ENCODE measurements at regions not wholly inside any gene's neighbourhood (a gene's known extent, or its start where the extent isn't known, plus 50 kb on each side); places are given as distances from the start of the nearest gene placed in this dataset.

- no peak for TF ChIP-seq ZBTB25 (CRISPR knock-in tag; IDR thresholded peaks at IDR 0.05)
These were observed 792.2 kb downstream of the SLC4A3 start (continued) for GRCh38 chr2:220419647-220420046.

GRCh38 chr2:220420820-220421219 lies 793.4 kb downstream of the SLC4A3 start:
- ATAC-seq = no peak
- POLR2A ChIA-PET = no interaction called here
- Histone ChIP-seq H3K27me3 (ENCODE audit: control insufficient read depth in 1 of 2, insufficient read depth in 2 of 2, low read length in 2 of 2) (no peaks in the 10 kb centered on the region), H4K20me1 (ENCODE audit: insufficient read depth, low read length) (no peaks in the 10 kb centered on the region), H2AFZ (ENCODE audit: low read length) (no peak overlapping the region), H3K27ac (ENCODE audit: extremely low read length, insufficient read depth, low read length) (no peak overlapping the region), H3K4me1 (ENCODE audit: insufficient read depth, low read length) (no peaks in the 10 kb centered on the region), H3K4me3 (replicated peaks in 1 of 3; ENCODE audit: insufficient read depth in 1 of 3, low read depth in 2 of 3, low read length in 3 of 3) (no peak overlapping the region), H3K4me2 (ENCODE audit: low read depth, low read length) (no peak overlapping the region), H3K9ac (ENCODE audit: insufficient read depth, low read depth, low read length) (no peak overlapping the region), H3K36me3 (replicated peaks in 1 of 2; ENCODE audit: control insufficient read depth in 1 of 2, insufficient read depth in 2 of 2, low read length in 2 of 2) (no peaks in the 10 kb centered on the region), H3K79me2 (ENCODE audit: insufficient read depth, low read length) (no peaks in the 10 kb centered on the region), H3K9me3 (ENCODE audit: low read length) (peaks cover 8% of the 10 kb centered on the region; the same call in 1 of the 2 replicates)
- no peak for FAIRE-seq
- in situ Hi-C loops (cut with HindIII; ENCODE audit: extremely low pct_ligation_motif_present, low pct_unique_long_range_greater_than_20kb) (no loop called here), intact Hi-C loops (cut with micrococcal nuclease; ENCODE audit: unreplicated experiment) (no loop called here)
- TF ChIP-seq ZFP37 (CRISPR knock-in tag; IDR thresholded peaks at IDR 0.05; ENCODE audit: borderline replicate concordance) = no peak
- TF ChIP-seq ZNF362 (CRISPR knock-in tag; IDR thresholded peaks at IDR 0.05; ENCODE audit: borderline replicate concordance) = no peak
- no peak for TF ChIP-seq TAF15 (IDR thresholded peaks at IDR 0.05; ENCODE audit: low read depth, low read length, poor library complexity, severe bottlenecking)
- TF ChIP-seq ZNF709 (CRISPR knock-in tag; IDR thresholded peaks at IDR 0.05) = no peak
- no peak for TF ChIP-seq ZNF24 (IDR thresholded peaks at IDR 0.05)
- no peak for TF ChIP-seq NR2F1 (CRISPR knock-in tag; IDR thresholded peaks at IDR 0.05)
- no peak for TF ChIP-seq ZBTB26 (CRISPR knock-in tag; IDR thresholded peaks at IDR 0.05; ENCODE audit: borderline replicate concordance)
- TF ChIP-seq ZNF891 (CRISPR knock-in tag; IDR thresholded peaks at IDR 0.05) = no peak
- TF ChIP-seq ATF5 (CRISPR knock-in tag; IDR thresholded peaks at IDR 0.05; ENCODE audit: low read depth) = no peak
- TF ChIP-seq, protein P1, sequence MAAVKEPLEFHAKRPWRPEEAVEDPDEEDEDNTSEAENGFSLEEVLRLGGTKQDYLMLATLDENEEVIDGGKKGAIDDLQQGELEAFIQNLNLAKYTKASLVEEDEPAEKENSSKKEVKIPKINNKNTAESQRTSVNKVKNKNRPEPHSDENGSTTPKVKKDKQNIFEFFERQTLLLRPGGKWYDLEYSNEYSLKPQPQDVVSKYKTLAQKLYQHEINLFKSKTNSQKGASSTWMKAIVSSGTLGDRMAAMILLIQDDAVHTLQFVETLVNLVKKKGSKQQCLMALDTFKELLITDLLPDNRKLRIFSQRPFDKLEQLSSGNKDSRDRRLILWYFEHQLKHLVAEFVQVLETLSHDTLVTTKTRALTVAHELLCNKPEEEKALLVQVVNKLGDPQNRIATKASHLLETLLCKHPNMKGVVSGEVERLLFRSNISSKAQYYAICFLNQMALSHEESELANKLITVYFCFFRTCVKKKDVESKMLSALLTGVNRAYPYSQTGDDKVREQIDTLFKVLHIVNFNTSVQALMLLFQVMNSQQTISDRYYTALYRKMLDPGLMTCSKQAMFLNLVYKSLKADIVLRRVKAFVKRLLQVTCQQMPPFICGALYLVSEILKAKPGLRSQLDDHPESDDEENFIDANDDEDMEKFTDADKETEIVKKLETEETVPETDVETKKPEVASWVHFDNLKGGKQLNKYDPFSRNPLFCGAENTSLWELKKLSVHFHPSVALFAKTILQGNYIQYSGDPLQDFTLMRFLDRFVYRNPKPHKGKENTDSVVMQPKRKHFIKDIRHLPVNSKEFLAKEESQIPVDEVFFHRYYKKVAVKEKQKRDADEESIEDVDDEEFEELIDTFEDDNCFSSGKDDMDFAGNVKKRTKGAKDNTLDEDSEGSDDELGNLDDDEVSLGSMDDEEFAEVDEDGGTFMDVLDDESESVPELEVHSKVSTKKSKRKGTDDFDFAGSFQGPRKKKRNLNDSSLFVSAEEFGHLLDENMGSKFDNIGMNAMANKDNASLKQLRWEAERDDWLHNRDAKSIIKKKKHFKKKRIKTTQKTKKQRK (IDR thresholded peaks at IDR 0.05; ENCODE audit: low read length) = no peak
- no peak for TF ChIP-seq ZNF713 (CRISPR knock-in tag; IDR thresholded peaks at IDR 0.05)
- TF ChIP-seq TP53 (CRISPR knock-in tag; conservative IDR thresholded peaks at IDR 0.05) = no peak
- no peak for TF ChIP-seq ZNF3 (CRISPR knock-in tag; IDR thresholded peaks at IDR 0.05)
- no peak for TF ChIP-seq THYN1 (CRISPR knock-in tag; IDR thresholded peaks at IDR 0.05; ENCODE audit: borderline replicate concordance, low read depth)
- TF ChIP-seq SP1 (IDR thresholded peaks at IDR 0.05) = no peak
- no peak for TF ChIP-seq SP1 (CRISPR knock-in tag; IDR thresholded peaks at IDR 0.05)
- TF ChIP-seq NKX3-1 (CRISPR knock-in tag; IDR thresholded peaks at IDR 0.05) = no peak
- BruUV-seq (replicated peaks) = no TSS peak
- no peak for DNase-seq (ENCODE audit: low spot score)
- CTCF ChIA-PET (ENCODE audit: low intra/inter-chr PET ratio, low total read pairs) = no interaction called here
